ENCODE measurements at regions not wholly inside any gene's neighbourhood (a gene's known extent, or its start where the extent isn't known, plus 50 kb on each side); places are given as distances from the start of the nearest gene placed in this dataset.
"Not testable (repeated sequence)": the region's sequence is repeated elsewhere in the genome, so short reads cannot be mapped to it uniquely, and the experiment has no call there.

GRCh38 chr1:61028136-61028535 is 54.2 kb upstream of the NFIA start:
- intact Hi-C loops (cut with DNase I) = no loop called here
- DNase-seq (ENCODE audit: missing footprints) (no peak), ATAC-seq (no peak)

GRCh38 chr1:61018068-61018467 is 64.3 kb upstream of the NFIA start:
- intact Hi-C loops (cut with DNase I) = loop anchor here (2.0 kb wide), 1 partner anchor 21 kb away; no protein-coding TSS in a partner anchor
- not testable (repeated sequence) for ATAC-seq

GRCh38 chr1:61017651-61018050 is 64.7 kb upstream of the NFIA start:
- no peak for DNase-seq (ENCODE audit: missing footprints)
- no peak for ATAC-seq
- intact Hi-C loops (cut with DNase I) = loop anchor here (2.0 kb wide), 1 partner anchor 21 kb away; no protein-coding TSS in a partner anchor

More at GRCh38 chr1:61018068-61018467, 64.3 kb upstream of the NFIA start:
- not testable (repeated sequence) for DNase-seq (ENCODE audit: missing footprints)

GRCh38 chr1:61013946-61014667 is 68.3 kb upstream of the NFIA start:
- DNase-seq (ENCODE audit: missing footprints) (no peak), ATAC-seq (no peak)
- intact Hi-C loops (cut with DNase I) = no loop called here

- DNase-seq (ENCODE audit: missing footprints) = no peak
Observed at GRCh38 chr1:61013189-61013945, 69.0 kb upstream of the NFIA start.

GRCh38 chr1:61012341-61012761 is 70.0 kb upstream of the NFIA start:
- no peak for ATAC-seq
- intact Hi-C loops (cut with DNase I) = no loop called here

More at GRCh38 chr1:61013189-61013945, 69.0 kb upstream of the NFIA start:
- intact Hi-C loops (cut with DNase I) = no loop called here
- peak; percentile 83 for ATAC-seq

GRCh38 chr1:61011561-61012263 is 70.6 kb upstream of the NFIA start:
- peak; percentile 39 for ATAC-seq
- intact Hi-C loops (cut with DNase I) = no loop called here
- no peak for DNase-seq (ENCODE audit: missing footprints)

More at GRCh38 chr1:61012341-61012761, 70.0 kb upstream of the NFIA start:
- DNase-seq (ENCODE audit: missing footprints) = no peak

- no peak for ATAC-seq
- intact Hi-C loops (cut with DNase I) = no loop called here
- DNase-seq (ENCODE audit: missing footprints) = no peak
Observed at GRCh38 chr1:61007534-61008364, 74.6 kb upstream of the NFIA start.

GRCh38 chr1:61005614-61006580 is 76.5 kb upstream of the NFIA start:
- ATAC-seq (no peak), DNase-seq (ENCODE audit: missing footprints) (no peak)
- intact Hi-C loops (cut with DNase I) = no loop called here

- ATAC-seq (peak; percentile 51), DNase-seq (ENCODE audit: missing footprints) (no peak)
- intact Hi-C loops (cut with DNase I) = no loop called here
Observed at GRCh38 chr1:61004262-61005003, 77.9 kb upstream of the NFIA start.

GRCh38 chr1:61000327-61000726 is 82.0 kb upstream of the NFIA start:
- DNase-seq (ENCODE audit: missing footprints) (no peak), ATAC-seq (no peak)
- intact Hi-C loops (cut with DNase I) = no loop called here

- intact Hi-C loops (cut with DNase I) = no loop called here
- DNase-seq (ENCODE audit: missing footprints) (no peak), ATAC-seq (no peak)
Observed at GRCh38 chr1:60998786-60999185, 83.6 kb upstream of the NFIA start.

- intact Hi-C loops (cut with DNase I) = no loop called here
- ATAC-seq = no peak
- DNase-seq (ENCODE audit: missing footprints) = no peak
Observed at GRCh38 chr1:60994828-60995492, 87.4 kb upstream of the NFIA start.

GRCh38 chr1:60994369-60994768 is 88.0 kb upstream of the NFIA start:
- DNase-seq (ENCODE audit: missing footprints) (no peak), ATAC-seq (no peak)
- intact Hi-C loops (cut with DNase I) = no loop called here

GRCh38 chr1:60992165-60992564 is 90.2 kb upstream of the NFIA start:
- DNase-seq (ENCODE audit: missing footprints) (no peak), ATAC-seq (no peak)
- intact Hi-C loops (cut with DNase I) = no loop called here

GRCh38 chr1:60990714-60991090 is 91.7 kb upstream of the NFIA start:
- DNase-seq (ENCODE audit: missing footprints) (no peak), ATAC-seq (no peak)
- intact Hi-C loops (cut with DNase I) = no loop called here

Data from Right ventricle myocardium inferior (tissue), 1 donor.